ENCODE measurements at regions not wholly inside any gene's neighbourhood (a gene's known extent, or its start where the extent isn't known, plus 50 kb on each side); places are given as distances from the start of the nearest gene placed in this dataset.

- Histone ChIP-seq H3K27ac (no peak overlapping the region), H3K27me3 (no peaks in the 10 kb centered on the region), H3K4me1 (no peaks in the 10 kb centered on the region), H3K36me3 (no peaks in the 10 kb centered on the region), H3K9me3 (no peaks in the 10 kb centered on the region), H3K4me3 (no peak overlapping the region)
- WGBS, 2 donors = 92 to 95% methylated on average over 4 of the region's 4 CpGs
- no peak for DNase-seq
- ATAC-seq (ENCODE audit: low FRiP score in 2 of 2) = no peak
- no peak for TF ChIP-seq CTCF (IDR thresholded peaks at IDR 0.05)
- TF ChIP-seq EP300 (IDR thresholded peaks at IDR 0.05) = no peak
- TF ChIP-seq POLR2A (IDR thresholded peaks at IDR 0.05) = no peak
- no peak for TF ChIP-seq POLR2AphosphoS5 (IDR thresholded peaks at IDR 0.05)
Observed at GRCh38 chr1:103362348-103363007, 163.0 kb upstream of the RNPC3 start.

GRCh38 chr1:103353391-103353790 lies 172.1 kb upstream of the RNPC3 start:
- 77 to 94% methylated on average over 1 of the region's 1 CpG for WGBS, 2 donors
- ATAC-seq (ENCODE audit: low FRiP score in 2 of 2) (no peak), DNase-seq (no peak)
- H3K36me3 ChIP-seq = no peaks in the 10 kb centered on the region
- H3K27ac ChIP-seq = no peak overlapping the region
- TF ChIP-seq POLR2A (IDR thresholded peaks at IDR 0.05) (no peak), EP300 (IDR thresholded peaks at IDR 0.05) (no peak), CTCF (IDR thresholded peaks at IDR 0.05) (no peak), POLR2AphosphoS5 (IDR thresholded peaks at IDR 0.05) (no peak)
- no peaks in the 10 kb centered on the region for H3K4me1 ChIP-seq
- H3K4me3 ChIP-seq = no peak overlapping the region
- H3K27me3 ChIP-seq = no peaks in the 10 kb centered on the region
- H3K9me3 ChIP-seq = no peaks in the 10 kb centered on the region

- Histone ChIP-seq H3K9me3 (no peaks in the 10 kb centered on the region), H3K27me3 (no peaks in the 10 kb centered on the region), H3K4me3 (no peak overlapping the region), H3K27ac (no peak overlapping the region), H3K4me1 (no peaks in the 10 kb centered on the region), H3K36me3 (no peaks in the 10 kb centered on the region)
- TF ChIP-seq POLR2A (IDR thresholded peaks at IDR 0.05) (no peak), CTCF (IDR thresholded peaks at IDR 0.05) (no peak), EP300 (IDR thresholded peaks at IDR 0.05) (no peak), POLR2AphosphoS5 (IDR thresholded peaks at IDR 0.05) (no peak)
- no peak for ATAC-seq (ENCODE audit: low FRiP score in 2 of 2)
- WGBS, 2 donors = 57 to 70% methylated on average over 1 of the region's 1 CpG
- no peak for DNase-seq
Observed at GRCh38 chr1:103348136-103348535, 177.4 kb upstream of the RNPC3 start.

- Histone ChIP-seq H3K4me3 (no peak overlapping the region), H3K9me3 (no peaks in the 10 kb centered on the region), H3K27me3 (no peaks in the 10 kb centered on the region), H3K4me1 (no peaks in the 10 kb centered on the region), H3K27ac (no peak overlapping the region), H3K36me3 (no peaks in the 10 kb centered on the region)
- ATAC-seq (ENCODE audit: low FRiP score in 2 of 2) = no peak
- DNase-seq = no peak
- 76 to 79% methylated on average over 3 of the region's 3 CpGs for WGBS, 2 donors
- TF ChIP-seq EP300 (IDR thresholded peaks at IDR 0.05) = no peak
- TF ChIP-seq POLR2A (IDR thresholded peaks at IDR 0.05) = no peak
- no peak for TF ChIP-seq CTCF (IDR thresholded peaks at IDR 0.05)
- no peak for TF ChIP-seq POLR2AphosphoS5 (IDR thresholded peaks at IDR 0.05)
Observed at GRCh38 chr1:103344930-103345329, 180.6 kb upstream of the RNPC3 start.

GRCh38 chr1:103341377-103341880 lies 184.1 kb upstream of the RNPC3 start:
- DNase-seq (no peak), ATAC-seq (ENCODE audit: low FRiP score in 2 of 2) (no peak)
- Histone ChIP-seq H3K27me3 (no peaks in the 10 kb centered on the region), H3K4me3 (no peak overlapping the region), H3K4me1 (no peaks in the 10 kb centered on the region), H3K9me3 (no peaks in the 10 kb centered on the region), H3K36me3 (no peaks in the 10 kb centered on the region), H3K27ac (no peak overlapping the region)
- no peak for TF ChIP-seq POLR2AphosphoS5 (IDR thresholded peaks at IDR 0.05)
- no peak for TF ChIP-seq EP300 (IDR thresholded peaks at IDR 0.05)
- no peak for TF ChIP-seq POLR2A (IDR thresholded peaks at IDR 0.05)
- no peak for TF ChIP-seq CTCF (IDR thresholded peaks at IDR 0.05)
- 92 to 96% methylated on average over 2 of the region's 2 CpGs for WGBS, 2 donors

All from upper lobe of left lung (tissue), 6 donors.